B cell (primary cell): ENCODE measurements at regions not wholly inside any gene's neighbourhood (a gene's known extent, or its start where the extent isn't known, plus 50 kb on each side); places are given as distances from the start of the nearest gene placed in this dataset.

Experiments used
- ATAC-seq: fragments of 200-7000 bp; cut with Tn5 transposase; one replicate; pipeline ENCODE4 v1.10.0; 2021; ENCODE audit warnings: low read depth, mild to moderate bottlenecking, moderate number of reproducible peaks, moderate library complexity
- CTCF ChIA-PET: fragments of 350-600 bp; sonication (Branson Sonifier 250); formaldehyde crosslinking; loops from one replicate; lab custom pipeline; 2021; ENCODE audit warnings: antibody characterized with exemption, inconsistent platforms; lab: Charles Lee
- POLR2A ChIA-PET: fragments of 350-600 bp; sonication (Branson Sonifier 250); formaldehyde crosslinking; loops from one replicate; lab custom pipeline; 2021; ENCODE audit warnings: antibody characterized with exemption; lab: Charles Lee
- DNase-seq: peaks from one replicate; pipeline ENCODE4 v3.0.0; 2013
- H2AFZ ChIP-seq: 2 replicates; pipeline ENCODE4 v1.6.1; 2012; ENCODE audit warnings: mild to moderate bottlenecking, low read depth, low read length; ENCODE audit not compliant: insufficient read depth, poor library complexity, severe bottlenecking
- H3K27ac ChIP-seq, 2 donors: 1 replicate in 1 of 2; 2 replicates in 1 of 2; pipeline ENCODE4 v1.5.1; 2012 to 2013; ENCODE audit warnings: low read length in 2 of 2, mild to moderate bottlenecking in 2 of 2, moderate library complexity in 1 of 2
- H3K27me3 ChIP-seq, 4 experiments: fragments of 200-600 bp in 1 of 4; sonication (generic) in 1 of 4; replicated peaks in 1 of 4; 1 replicate in 2 of 4; 2 replicates in 2 of 4; pipeline versions ENCODE4 v1.6.1 to v1.7.0; 2013 to 2016; ENCODE audit warnings: low read length in 3 of 4, mild to moderate bottlenecking in 2 of 4, mixed read lengths in 1 of 4, moderate library complexity in 1 of 4; ENCODE audit not compliant: insufficient read depth in 4 of 4, control insufficient read depth in 3 of 4; ENCODE audit errors: control extremely low read depth in 1 of 4
- H3K36me3 ChIP-seq, 2 experiments: replicated peaks in 1 of 2; 1 replicate in 1 of 2; 2 replicates in 1 of 2; pipeline versions ENCODE4 v1.6.1 to v1.7.1; 2013; ENCODE audit warnings: low read length in 1 of 2; ENCODE audit not compliant: insufficient read depth in 2 of 2, control insufficient read depth in 1 of 2; ENCODE audit errors: control extremely low read depth in 1 of 2, extremely low read depth in 1 of 2
- H3K4me1 ChIP-seq, 2 donors: fragments of 200-600 bp in 1 of 2; sonication (generic) in 1 of 2; 1 replicate in 1 of 2; 2 replicates in 1 of 2; pipeline versions ENCODE4 v1.5.1 to v1.6.1; 2013 to 2017; ENCODE audit warnings: low read length in 2 of 2; ENCODE audit not compliant: control insufficient read depth in 2 of 2, insufficient read depth in 2 of 2
- H3K4me2 ChIP-seq: replicated peaks from 2 replicates; pipeline ENCODE3; 2012; ENCODE audit warnings: mild to moderate bottlenecking, low read depth, low read length; ENCODE audit not compliant: poor library complexity, severe bottlenecking
- H3K4me3 ChIP-seq, 5 experiments: fragments of 200-600 bp in 1 of 5; sonication (generic) in 1 of 5; 1 replicate in 3 of 5; 2 replicates in 2 of 5; pipeline versions ENCODE4 v1.5.1 to v1.7.0; 2011 to 2016; ENCODE audit warnings: low read length in 4 of 5, mild to moderate bottlenecking in 4 of 5, low read depth in 2 of 5, control low read depth in 1 of 5, moderate library complexity in 1 of 5; ENCODE audit not compliant: insufficient read depth in 1 of 5; ENCODE audit errors: control extremely low read depth in 1 of 5, extremely low read depth in 1 of 5
- H3K79me2 ChIP-seq: fragments of 200-600 bp; sonication (generic); one replicate; pipeline ENCODE4 v1.6.0; 2016; ENCODE audit warnings: low read length; ENCODE audit not compliant: control insufficient read depth, insufficient read depth
- H3K9ac ChIP-seq: fragments of 200-600 bp; sonication (generic); 2 replicates; pipeline ENCODE4 v1.6.1; 2017; ENCODE audit warnings: mild to moderate bottlenecking, low read length, moderate library complexity
- H3K9me3 ChIP-seq, 3 donors: one replicate each; pipeline versions ENCODE4 v1.6.1 to v1.7.1; 2013; ENCODE audit warnings: low read length in 2 of 3; ENCODE audit not compliant: control insufficient read depth in 2 of 3, insufficient read depth in 1 of 3; ENCODE audit errors: control extremely low read depth in 1 of 3
- H4K20me1 ChIP-seq: 2 replicates; pipeline ENCODE4 v1.6.0; 2012; ENCODE audit warnings: mild to moderate bottlenecking, low read length; ENCODE audit not compliant: insufficient read depth, control insufficient read depth, poor library complexity, severe bottlenecking
- H3K27ac Mint-ChIP-seq: one replicate; pipeline ENCODE4 v1.8.0; 2021; ENCODE audit warnings: mixed read lengths
- H3K27me3 Mint-ChIP-seq: one replicate; pipeline ENCODE4 v1.8.0; 2021; ENCODE audit warnings: mixed read lengths
- H3K4me1 Mint-ChIP-seq: one replicate; pipeline ENCODE4 v1.8.0; 2021; ENCODE audit warnings: mixed read lengths
- H3K4me3 Mint-ChIP-seq: one replicate; pipeline ENCODE4 v1.8.0; 2021; ENCODE audit warnings: mixed read lengths
- H3K9me3 Mint-ChIP-seq: one replicate; pipeline ENCODE4 v1.8.0; 2022; ENCODE audit warnings: mixed read lengths; ENCODE audit not compliant: insufficient read depth
- CTCF ChIP-seq: fragments of 200-600 bp; IDR thresholded peaks from one replicate; pipeline ENCODE4 v1.8.0; 2022; ENCODE audit warnings: antibody characterized with exemption, mild to moderate bottlenecking
- EZH2 ChIP-seq: IDR thresholded peaks from 2 replicates; pipeline ENCODE4 v1.6.1; 2012; ENCODE audit warnings: borderline replicate concordance, low read depth, mild to moderate bottlenecking, moderate library complexity, low read length; ENCODE audit not compliant: insufficient read depth, poor library complexity, severe bottlenecking
- WGBS: methylation state at CpG from one replicate; pipeline ENCODE4 v1.1.5; 2013; ENCODE audit warnings: missing lambda C conversion rate; ENCODE audit not compliant: insufficient coverage; 5-methylcytosine and 5-hydroxymethylcytosine counted together
- intact Hi-C: fragments of 100-400 bp; cut with micrococcal nuclease; formaldehyde crosslinking; loops from one replicate; pipeline ENCODE4 v1.10.0; 2022

GRCh38 chr2:221779614-221780067, 207.5 kb upstream of the EPHA4 start:
- Mint-ChIP-seq H3K27ac (no peak overlapping the region), H3K27me3 (peaks cover 4% of the 10 kb centered on the region), H3K4me3 (no peak overlapping the region), H3K4me1 (no peaks in the 10 kb centered on the region), H3K9me3 (peaks cover 2% of the 10 kb centered on the region)
- TF ChIP-seq CTCF (no peak), EZH2 (no peak)
- ATAC-seq (no peak), DNase-seq (no peak)
- Histone ChIP-seq H3K9me3 (no peaks in the 10 kb centered on the region), H3K27ac (no peak overlapping the region), H3K79me2 (no peaks in the 10 kb centered on the region), H2AFZ (no peak overlapping the region), H3K27me3 (no peaks in the 10 kb centered on the region), H3K4me1 (no peaks in the 10 kb centered on the region), H4K20me1 (no peaks in the 10 kb centered on the region), H3K36me3 (no peaks in the 10 kb centered on the region), H3K9ac (no peak overlapping the region), H3K4me2 (no peak overlapping the region), H3K4me3 (no peak overlapping the region)
- ChIA-PET POLR2A (no interaction called here), CTCF (no interaction called here)
- 60% methylated on average over 1 of the region's 4 CpGs for WGBS
- intact Hi-C loops = loop anchor here (1.0 kb wide), 1 partner anchor 20 kb away; no protein-coding TSS in a partner anchor

- no peaks in the 10 kb centered on the region for H3K79me2 ChIP-seq
- POLR2A ChIA-PET = no interaction called here
- no peak overlapping the region for H3K4me2 ChIP-seq
- H4K20me1 ChIP-seq = no peaks in the 10 kb centered on the region
- TF ChIP-seq CTCF (no peak), EZH2 (no peak)
- H3K9ac ChIP-seq = no peak overlapping the region
- DNase-seq = no peak
- Mint-ChIP-seq H3K27me3 (no peaks in the 10 kb centered on the region), H3K9me3 (no peaks in the 10 kb centered on the region), H3K27ac (no peak overlapping the region), H3K4me3 (no peak overlapping the region), H3K4me1 (no peaks in the 10 kb centered on the region)
- no peak overlapping the region for H3K4me3 ChIP-seq
- no peak overlapping the region for H3K27ac ChIP-seq
- no peak overlapping the region for H2AFZ ChIP-seq
- no peak for ATAC-seq
- CTCF ChIA-PET = no interaction called here
- no CpG with 5 or more reads among the region's 4 CpGs for WGBS
- H3K27me3 ChIP-seq = no peaks in the 10 kb centered on the region
- H3K4me1 ChIP-seq = no peaks in the 10 kb centered on the region
- H3K36me3 ChIP-seq = no peaks in the 10 kb centered on the region
- no peaks in the 10 kb centered on the region for H3K9me3 ChIP-seq
- intact Hi-C loops = no loop called here
Measured at GRCh38 chr2:221778025-221778424, 205.9 kb upstream of the EPHA4 start.
